ENCODE measurements at regions not wholly inside any gene's neighbourhood (a gene's known extent, or its start where the extent isn't known, plus 50 kb on each side); places are given as distances from the start of the nearest gene placed in this dataset.

DNA sequence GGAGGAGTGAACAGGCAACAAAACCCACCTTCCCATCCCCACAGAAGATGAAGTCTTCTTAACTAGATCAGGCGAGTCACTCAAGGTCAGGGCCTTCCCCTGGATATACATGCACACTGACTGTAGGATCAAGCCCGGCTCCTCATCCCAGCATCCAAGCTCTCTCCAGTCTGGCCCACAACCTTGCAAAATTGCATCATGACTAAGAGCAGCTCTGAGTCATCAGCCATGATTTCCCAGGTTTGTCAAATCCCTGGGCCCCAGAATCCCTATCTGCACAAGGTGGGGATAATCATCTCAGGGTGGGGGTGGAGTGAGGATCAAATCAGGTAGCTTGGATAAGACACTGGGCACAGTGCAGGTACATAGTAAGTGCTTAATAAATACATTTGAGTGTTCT lies 199.3 kb upstream of the GRIK3 start:
- H3K9me3 Mint-ChIP-seq (ENCODE audit: insufficient read depth): no peaks in the 10 kb centered on the region
- Histone ChIP-seq H3K27ac (ENCODE audit: low read length in 2 of 2) (no peak overlapping the region), H4K20me1 (ENCODE audit: control insufficient read depth, insufficient read depth, low read length, poor library complexity, severe bottlenecking) (no peaks in the 10 kb centered on the region), H3K9me3 (ENCODE audit: control extremely low read depth in 1 of 3, control insufficient read depth in 2 of 3, insufficient read depth in 1 of 3, low read length in 2 of 3) (peaks cover 0 to 8% (median 0%) of the 10 kb centered on the region in 3 donors), H2AFZ (ENCODE audit: insufficient read depth, low read depth, low read length, poor library complexity, severe bottlenecking) (no peak overlapping the region), H3K36me3 (replicated peaks in 1 of 2; ENCODE audit: control extremely low read depth in 1 of 2, control insufficient read depth in 1 of 2, extremely low read depth in 1 of 2, insufficient read depth in 2 of 2, low read length in 1 of 2) (no peaks in the 10 kb centered on the region), H3K4me2 (replicated peaks; ENCODE audit: low read depth, low read length, poor library complexity, severe bottlenecking) (no peak overlapping the region), H3K27me3 (replicated peaks in 1 of 4; ENCODE audit: control extremely low read depth in 1 of 4, control insufficient read depth in 3 of 4, insufficient read depth in 4 of 4, low read length in 3 of 4) (peaks cover 0 to 23% (median 1%) of the 10 kb centered on the region in 4 experiments), H3K4me1 (ENCODE audit: control insufficient read depth in 2 of 2, insufficient read depth in 2 of 2, low read length in 2 of 2) (peaks cover 3 to 14% of the 10 kb centered on the region in 2 donors), H3K4me3 (ENCODE audit: control extremely low read depth in 1 of 5, extremely low read depth in 1 of 5, insufficient read depth in 1 of 5, low read depth in 2 of 5, low read length in 4 of 5) (no peak overlapping the region), H3K9ac (ENCODE audit: low read length) (no peak overlapping the region), H3K79me2 (ENCODE audit: control insufficient read depth, insufficient read depth, low read length) (no peaks in the 10 kb centered on the region)
- DNase-seq: no peak
- H3K4me3 Mint-ChIP-seq: no peak overlapping the region
- TF ChIP-seq EZH2 (IDR thresholded peaks at IDR 0.05; ENCODE audit: borderline replicate concordance, insufficient read depth, low read depth, low read length, poor library complexity, severe bottlenecking) (no peak), CTCF (IDR thresholded peaks at IDR 0.05) (no peak)
- ATAC-seq (ENCODE audit: low read depth): no peak
- peaks cover 34% of the 10 kb centered on the region for H3K27me3 Mint-ChIP-seq
- H3K4me1 Mint-ChIP-seq: peaks cover 17% of the 10 kb centered on the region
- 87% methylated on average over 2 of the region's 2 CpGs for WGBS (ENCODE audit: insufficient coverage)
- ChIA-PET POLR2A (no interaction called here), CTCF (no interaction called here)
- H3K27ac Mint-ChIP-seq: no peak overlapping the region
- intact Hi-C loops (cut with micrococcal nuclease): no loop called here

DNA sequence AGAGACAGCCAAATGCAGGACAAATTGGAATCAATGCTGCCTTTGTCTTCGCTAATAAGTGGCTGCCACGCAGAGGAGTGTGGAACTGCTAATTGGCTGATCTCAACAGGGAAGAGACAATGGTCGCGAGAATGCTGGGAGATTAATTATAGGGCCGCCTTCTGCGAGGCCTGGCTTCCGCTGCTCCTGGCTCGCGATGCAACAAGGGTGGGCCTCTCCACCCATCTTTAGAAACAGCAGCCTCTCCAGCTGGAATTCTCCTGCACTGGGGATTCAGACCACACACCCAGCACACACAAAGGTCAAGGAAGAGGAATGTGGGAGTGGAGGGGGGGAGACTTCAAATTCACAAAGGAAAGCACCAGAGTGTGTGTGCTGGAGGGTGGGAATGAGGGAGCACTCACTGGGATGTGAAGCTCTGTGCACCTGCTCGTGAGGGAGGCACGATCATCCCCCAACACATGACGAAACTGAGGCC lies 200.7 kb upstream of the GRIK3 start:
- H3K4me1 ChIP-seq (ENCODE audit: control insufficient read depth in 2 of 2, insufficient read depth in 2 of 2, low read length in 2 of 2): peaks cover 3 to 18% of the 10 kb centered on the region in 2 donors
- no peak overlapping the region for H2AFZ ChIP-seq (ENCODE audit: insufficient read depth, low read depth, low read length, poor library complexity, severe bottlenecking)
- H3K36me3 ChIP-seq (replicated peaks in 1 of 2; ENCODE audit: control extremely low read depth in 1 of 2, control insufficient read depth in 1 of 2, extremely low read depth in 1 of 2, insufficient read depth in 2 of 2, low read length in 1 of 2): no peaks in the 10 kb centered on the region
- H3K79me2 ChIP-seq (ENCODE audit: control insufficient read depth, insufficient read depth, low read length): no peaks in the 10 kb centered on the region
- Mint-ChIP-seq H3K27me3 (peaks cover 27% of the 10 kb centered on the region), H3K4me3 (no peak overlapping the region), H3K27ac (no peak overlapping the region), H3K9me3 (ENCODE audit: insufficient read depth) (no peaks in the 10 kb centered on the region), H3K4me1 (peaks cover 22% of the 10 kb centered on the region)
- no peak overlapping the region for H3K27ac ChIP-seq (ENCODE audit: low read length in 2 of 2)
- peaks cover 0 to 25% (median 1%) of the 10 kb centered on the region in 4 experiments for H3K27me3 ChIP-seq (replicated peaks in 1 of 4; ENCODE audit: control extremely low read depth in 1 of 4, control insufficient read depth in 3 of 4, insufficient read depth in 4 of 4, low read length in 3 of 4)
- H3K9ac ChIP-seq (ENCODE audit: low read length): no peak overlapping the region
- 44% methylated on average over 4 of the region's 12 CpGs for WGBS (ENCODE audit: insufficient coverage)
- ATAC-seq (ENCODE audit: low read depth) (no peak), DNase-seq (no peak)
- TF ChIP-seq EZH2 (IDR thresholded peaks at IDR 0.05; ENCODE audit: borderline replicate concordance, insufficient read depth, low read depth, low read length, poor library complexity, severe bottlenecking) (no peak), CTCF (IDR thresholded peaks at IDR 0.05) (no peak)
- no peaks in the 10 kb centered on the region for H4K20me1 ChIP-seq (ENCODE audit: control insufficient read depth, insufficient read depth, low read length, poor library complexity, severe bottlenecking)
- peaks cover 0 to 8% (median 0%) of the 10 kb centered on the region in 3 donors for H3K9me3 ChIP-seq (ENCODE audit: control extremely low read depth in 1 of 3, control insufficient read depth in 2 of 3, insufficient read depth in 1 of 3, low read length in 2 of 3)
- H3K4me3 ChIP-seq (ENCODE audit: control extremely low read depth in 1 of 5, extremely low read depth in 1 of 5, insufficient read depth in 1 of 5, low read depth in 2 of 5, low read length in 4 of 5): no peak overlapping the region
- CTCF ChIA-PET: no interaction called here
- intact Hi-C loops (cut with micrococcal nuclease): no loop called here
- POLR2A ChIA-PET: no interaction called here
- no peak overlapping the region for H3K4me2 ChIP-seq (replicated peaks; ENCODE audit: low read depth, low read length, poor library complexity, severe bottlenecking)
